Fibroblast of pulmonary artery (primary cell): ENCODE measurements at regions not wholly inside any gene's neighbourhood (a gene's known extent, or its start where the extent isn't known, plus 50 kb on each side); places are given as distances from the start of the nearest gene placed in this dataset.

Source experiments
- DNase-seq: peaks from one replicate; pipeline ENCODE4 v3.0.0-alpha.2; 2010; ENCODE audit warnings: low read depth
- H3K4me3 ChIP-seq: replicated peaks from 2 replicates; pipeline ENCODE4 v1.5.1; 2011; ENCODE audit warnings: low read depth, mild to moderate bottlenecking, control low read depth, low read length, moderate library complexity
- CTCF ChIP-seq: IDR thresholded peaks from 2 replicates; pipeline ENCODE4 v1.5.1; 2011; ENCODE audit warnings: mild to moderate bottlenecking, control low read depth, low read length, inconsistent platforms; ENCODE audit errors: missing control alignments

- no peak for DNase-seq
- no peak for TF ChIP-seq CTCF
- no peak overlapping the region for H3K4me3 ChIP-seq
Observed at GRCh38 chr16:86906623-86907022, 328.3 kb downstream of the FOXL1 start.

- no peak for DNase-seq
- no peak overlapping the region for H3K4me3 ChIP-seq
- TF ChIP-seq CTCF, result no peak
Observed at GRCh38 chr16:86909359-86910160, 331.2 kb downstream of the FOXL1 start.

GRCh38 chr16:86910161-86910769, 331.9 kb downstream of the FOXL1 start:
- H3K4me3 ChIP-seq, result no peak overlapping the region
- DNase-seq, result no peak
- TF ChIP-seq CTCF, result no peak

GRCh38 chr16:86911437-86911958, 333.1 kb downstream of the FOXL1 start:
- H3K4me3 ChIP-seq, result no peak overlapping the region
- DNase-seq, result no peak
- no peak for TF ChIP-seq CTCF

DNA sequence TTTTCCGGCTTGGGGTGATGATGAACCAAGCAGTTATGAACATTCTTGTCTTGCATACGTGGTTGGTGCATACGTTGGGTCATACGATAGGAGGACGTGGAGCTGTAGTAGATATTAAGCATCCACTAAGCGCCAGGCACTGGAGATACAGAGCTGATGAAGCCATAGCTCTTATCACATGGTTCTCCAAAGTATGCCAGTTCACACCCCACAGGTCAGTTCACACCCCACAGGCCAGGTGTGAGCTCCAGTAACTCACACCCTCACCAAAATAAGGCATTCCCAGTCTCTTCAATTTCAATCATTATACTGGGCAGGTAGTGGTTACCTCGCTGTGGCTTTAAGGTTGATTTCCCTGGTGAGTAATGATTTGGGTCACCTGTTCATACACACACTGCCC, 335.5 kb downstream of the FOXL1 start:
- TF ChIP-seq CTCF, result no peak
- no peak overlapping the region for H3K4me3 ChIP-seq
- DNase-seq, result no peak

DNA sequence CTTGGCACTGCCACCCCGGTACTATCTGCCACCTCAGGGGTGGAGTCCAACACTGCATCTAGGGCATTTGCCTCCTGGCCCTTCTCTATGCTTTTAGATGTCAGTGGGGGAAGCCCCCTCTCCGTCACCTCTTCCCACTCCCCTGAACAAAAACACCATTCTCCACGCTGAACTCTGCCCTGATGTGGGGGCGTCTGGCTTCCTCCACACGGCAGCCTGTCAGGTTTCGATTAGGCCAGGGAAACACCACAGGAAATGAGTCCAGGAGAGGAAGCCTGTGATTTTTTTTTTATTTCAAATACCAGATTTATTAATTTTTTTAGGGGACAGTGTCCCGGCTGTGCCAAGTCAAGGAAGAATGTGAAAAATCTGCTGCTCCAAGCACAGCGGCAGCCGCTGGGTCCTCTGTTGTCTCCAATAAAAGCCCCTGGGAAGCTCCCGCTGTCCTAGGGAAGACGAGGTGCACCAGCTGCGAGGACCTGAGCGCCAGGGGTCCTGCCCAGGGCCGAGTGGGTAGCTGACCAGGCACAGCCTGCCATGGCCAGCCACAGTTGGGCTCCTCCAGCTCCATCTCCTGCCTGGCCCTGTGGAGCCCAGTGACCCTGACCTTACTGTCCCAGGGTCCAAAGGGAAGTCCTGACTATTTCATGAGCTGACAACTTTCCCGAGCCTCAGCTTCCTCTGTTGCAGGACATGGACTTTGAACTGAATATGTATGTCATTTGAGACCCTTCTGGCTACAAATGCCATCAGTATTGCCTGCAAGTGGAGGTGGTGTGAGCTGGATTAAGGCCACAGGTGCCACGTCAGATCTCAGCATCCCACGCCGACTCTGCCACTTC, 336.7 kb downstream of the FOXL1 start:
- DNase-seq, result peak; percentile 13
- TF ChIP-seq CTCF, result no peak
- no peak overlapping the region for H3K4me3 ChIP-seq
